RKO (cell line): ENCODE measurements at regions not wholly inside any gene's neighbourhood (a gene's known extent, or its start where the extent isn't known, plus 50 kb on each side); places are given as distances from the start of the nearest gene placed in this dataset.

Experiments used
- DNase-seq: peaks from one replicate; pipeline ENCODE4 v3.0.0-alpha.2; 2016; ENCODE audit warnings: low spot score

GRCh38 chr11:37770145-37770544 is 1172.1 kb upstream of the RAG2 start:
- no peak for DNase-seq

GRCh38 chr11:37762079-37762478 is 1164.0 kb upstream of the RAG2 start:
- DNase-seq = no peak

- no peak for DNase-seq
Measured at GRCh38 chr11:37755521-37755920, 1157.5 kb upstream of the RAG2 start.

GRCh38 chr11:37748641-37749040 is 1150.6 kb upstream of the RAG2 start:
- no peak for DNase-seq

GRCh38 chr11:37747121-37747520 is 1149.1 kb upstream of the RAG2 start:
- no peak for DNase-seq

GRCh38 chr11:37727371-37727770 is 1129.3 kb upstream of the RAG2 start:
- DNase-seq = no peak

GRCh38 chr11:37724315-37724714 is 1126.3 kb upstream of the RAG2 start:
- DNase-seq = no peak

- DNase-seq = no peak
Measured at GRCh38 chr11:37721485-37721884, 1123.4 kb upstream of the RAG2 start.

GRCh38 chr11:37718431-37718999 is 1120.5 kb upstream of the RAG2 start:
- no peak for DNase-seq

- peak; percentile 30 for DNase-seq
Measured at GRCh38 chr11:37712251-37712650, 1114.2 kb upstream of the RAG2 start.

- no peak for DNase-seq
Measured at GRCh38 chr11:37710031-37710430, 1112.0 kb upstream of the RAG2 start.

GRCh38 chr11:37704791-37705190 is 1106.8 kb upstream of the RAG2 start:
- DNase-seq = no peak

GRCh38 chr11:37699644-37700043 is 1101.6 kb upstream of the RAG2 start:
- DNase-seq = no peak

GRCh38 chr11:37695283-37695682 is 1097.2 kb upstream of the RAG2 start:
- DNase-seq = no peak

GRCh38 chr11:37689951-37690350 is 1091.9 kb upstream of the RAG2 start:
- no peak for DNase-seq

GRCh38 chr11:37688456-37688855 is 1090.4 kb upstream of the RAG2 start:
- DNase-seq = no peak

- DNase-seq = no peak
Measured at GRCh38 chr11:37687130-37687529, 1089.1 kb upstream of the RAG2 start.

GRCh38 chr11:37671321-37671720 is 1073.3 kb upstream of the RAG2 start:
- no peak for DNase-seq

- no peak for DNase-seq
Measured at GRCh38 chr11:37666960-37667359, 1068.9 kb upstream of the RAG2 start.

- DNase-seq = peak; percentile 40
Measured at GRCh38 chr11:37657645-37658044, 1059.6 kb upstream of the RAG2 start.

GRCh38 chr11:37647767-37648166 is 1049.7 kb upstream of the RAG2 start:
- DNase-seq = no peak

GRCh38 chr11:37643968-37644367 is 1045.9 kb upstream of the RAG2 start:
- no peak for DNase-seq

- DNase-seq = no peak
Measured at GRCh38 chr11:37642296-37642695, 1044.3 kb upstream of the RAG2 start.

- no peak for DNase-seq
Measured at GRCh38 chr11:37632748-37633147, 1034.7 kb upstream of the RAG2 start.

- DNase-seq = no peak
Measured at GRCh38 chr11:37630866-37631265, 1032.8 kb upstream of the RAG2 start.
